Stimulated activated CD4-positive, alpha-beta T cell treated with anti-CD3 and anti-CD28 coated beads, Interleukin-15, amount 100 ng/mL, for 1 hour (primary cell): ENCODE measurements at regions not wholly inside any gene's neighbourhood (a gene's known extent, or its start where the extent isn't known, plus 50 kb on each side); places are given as distances from the start of the nearest gene placed in this dataset.

ENCODE experiments used
- DNase-seq, 2 donors: peaks; one replicate each; pipeline ENCODE4 v3.0.0-alpha.2; 2020; ENCODE audit warnings: low read depth in 1 of 2, low spot score in 1 of 2

DNA sequence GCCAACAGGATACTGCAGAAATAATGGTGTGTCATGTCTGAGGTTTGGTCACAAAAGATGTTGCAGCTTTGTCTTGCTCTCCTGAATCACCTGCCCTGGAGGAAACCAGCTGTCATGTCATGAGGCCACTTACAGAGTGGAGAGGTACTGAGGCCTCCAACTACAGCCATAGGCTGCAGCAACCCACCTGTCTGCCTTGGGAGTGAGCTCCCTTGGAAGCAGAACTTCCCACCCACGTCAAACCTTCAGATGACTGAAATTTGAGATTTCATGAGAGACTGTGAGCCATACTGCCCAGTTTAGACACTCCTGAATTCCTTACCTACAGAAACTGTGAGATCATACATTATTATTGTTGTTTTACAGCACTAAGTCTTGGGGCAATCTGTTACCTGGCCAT lies 475.9 kb downstream of the HS3ST3B1 start:
- no peak for DNase-seq

DNA sequence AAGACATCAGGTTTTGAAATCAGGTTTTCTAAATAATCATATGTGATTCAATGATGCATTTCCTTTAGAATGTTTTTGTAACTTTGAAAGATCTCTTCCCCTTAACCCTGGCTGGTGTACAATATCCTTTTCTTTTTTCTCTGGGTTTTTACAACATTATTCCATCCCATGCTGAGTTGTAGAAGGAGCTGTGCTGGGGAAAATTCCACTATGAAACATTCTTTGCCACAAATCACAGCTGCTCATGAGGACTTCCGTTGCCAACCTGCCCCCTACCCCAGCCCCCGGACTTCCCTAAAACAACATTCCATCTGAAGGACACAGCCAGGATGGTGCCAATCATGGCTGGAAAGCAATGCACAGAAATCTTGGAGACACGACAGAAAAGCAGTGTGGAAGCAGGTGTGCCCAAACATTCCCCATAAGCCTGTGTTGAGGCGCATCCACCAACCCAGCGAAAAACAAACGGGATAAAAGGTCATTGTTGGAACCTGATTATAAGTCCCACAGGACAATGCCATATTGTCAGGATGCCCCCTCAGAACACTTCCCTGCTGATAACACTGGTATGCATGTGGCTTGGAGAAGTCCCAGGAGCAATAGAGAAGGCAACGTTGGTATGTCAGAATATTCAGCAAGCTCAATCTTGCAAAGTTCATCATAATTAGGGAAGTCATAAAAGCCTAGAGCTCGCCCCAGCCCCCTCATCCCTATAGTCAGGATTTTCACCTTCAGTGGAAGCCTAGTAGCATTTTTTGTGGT lies 475.0 kb downstream of the HS3ST3B1 start:
- DNase-seq: no peak

DNA sequence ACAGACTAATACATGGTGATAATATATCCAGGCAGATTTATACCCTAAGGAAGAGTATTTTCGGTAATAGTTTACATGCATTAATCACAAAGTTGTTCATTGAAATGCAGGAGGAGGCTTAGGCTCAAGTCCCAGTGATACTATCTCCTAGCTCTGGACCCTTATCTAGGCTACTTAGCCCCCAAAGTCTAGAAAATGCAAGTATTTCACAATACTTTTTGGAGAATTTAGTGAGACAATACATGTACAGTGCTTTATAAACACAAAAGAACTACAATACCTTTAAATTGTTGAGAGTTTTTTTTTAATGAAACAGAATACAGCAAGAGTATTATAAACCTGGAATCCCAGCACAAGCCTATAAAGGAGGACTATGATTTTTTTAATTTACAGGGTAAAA lies 473.9 kb downstream of the HS3ST3B1 start:
- no peak for DNase-seq

DNA sequence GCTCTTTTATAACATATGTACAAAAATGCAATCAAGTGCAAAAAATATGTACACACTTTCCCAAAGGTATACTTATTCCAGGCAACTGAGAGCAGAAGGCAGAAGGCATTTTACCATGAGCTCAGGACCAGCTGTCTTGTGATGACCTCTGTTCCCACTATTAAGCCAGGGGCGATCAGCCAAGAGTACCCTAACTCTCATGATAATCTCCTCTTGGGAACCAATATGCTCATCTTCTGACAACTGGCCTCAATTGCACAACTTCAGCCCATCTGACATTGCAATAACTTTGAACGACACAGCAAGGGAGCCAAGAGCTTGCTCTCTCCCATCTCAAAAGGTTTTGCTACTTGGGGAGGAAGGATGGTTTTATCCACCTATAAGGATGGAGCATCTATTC lies 471.9 kb downstream of the HS3ST3B1 start:
- DNase-seq: no peak

DNA sequence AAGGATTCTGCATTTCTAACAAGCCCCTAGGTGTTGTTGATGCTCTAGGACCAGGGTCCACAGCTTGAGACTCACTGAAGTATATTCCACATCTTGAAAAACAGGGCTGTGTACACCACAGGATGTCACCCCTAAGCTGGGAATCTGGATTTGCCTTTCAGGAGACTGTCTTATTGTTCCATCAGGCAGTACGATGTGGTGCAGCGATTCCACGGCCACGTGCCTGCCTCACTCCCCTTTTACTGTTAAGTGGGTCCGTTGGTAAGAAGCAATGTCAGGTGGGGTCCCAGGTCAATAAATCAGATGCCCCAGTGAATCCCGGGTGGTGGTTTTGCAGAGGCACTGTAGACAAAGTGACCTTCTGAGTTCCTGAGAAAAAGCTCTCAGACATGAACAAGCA lies 470.7 kb downstream of the HS3ST3B1 start:
- DNase-seq: no peak

DNA sequence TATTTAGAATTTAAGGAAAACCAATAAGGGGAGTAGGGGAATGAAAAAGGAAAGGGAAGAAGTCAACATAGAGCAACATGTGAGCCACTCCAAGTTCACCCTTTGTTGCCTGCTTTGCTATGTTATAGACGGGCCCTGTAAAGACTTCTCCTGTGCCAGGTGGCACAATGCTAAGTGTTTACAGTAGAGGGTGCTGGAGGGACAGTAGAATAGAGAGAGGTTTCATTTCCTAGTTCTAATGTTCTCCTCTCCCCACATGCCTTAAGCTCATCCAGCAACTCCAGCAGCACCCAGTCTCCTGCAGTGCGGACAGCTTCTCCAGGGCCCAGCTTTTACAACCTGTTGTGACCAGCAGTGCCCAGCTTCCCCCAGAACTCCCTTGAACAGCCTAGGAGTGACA lies 468.0 kb downstream of the HS3ST3B1 start:
- DNase-seq: no peak

DNA sequence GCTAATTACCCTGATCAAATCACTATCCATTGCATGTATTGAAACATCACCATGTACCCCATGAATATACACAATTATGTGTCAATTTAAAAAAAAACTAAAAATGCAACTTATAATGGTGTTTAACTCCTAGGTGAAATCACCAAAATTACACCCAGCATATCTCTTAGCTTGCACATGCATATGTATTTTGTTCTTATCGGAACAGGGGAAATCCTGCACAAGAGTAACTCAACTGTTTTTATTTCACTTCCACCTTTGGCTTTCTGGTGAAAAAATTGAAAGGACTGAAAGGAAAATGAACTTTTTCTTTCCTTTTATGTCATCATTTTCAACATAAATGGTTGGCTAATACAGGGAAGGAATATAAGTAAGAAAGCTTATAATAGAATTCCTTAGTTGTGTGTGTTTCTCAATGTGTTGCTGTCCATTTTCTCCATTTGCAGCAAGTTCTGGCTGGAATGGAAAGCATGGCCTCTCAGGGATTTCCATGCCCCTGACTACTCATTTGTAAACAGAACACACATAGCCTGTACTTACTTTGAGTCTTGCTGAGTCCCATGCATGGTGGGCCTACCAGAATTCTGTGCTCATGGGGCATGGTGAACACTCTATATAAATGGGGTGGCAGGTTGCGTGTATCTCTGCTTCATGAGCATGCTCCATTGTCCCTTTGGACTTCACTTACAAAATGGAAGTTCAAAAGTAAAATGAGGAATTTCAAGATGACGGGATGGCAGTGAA lies 462.0 kb downstream of the HS3ST3B1 start:
- DNase-seq: no peak

DNA sequence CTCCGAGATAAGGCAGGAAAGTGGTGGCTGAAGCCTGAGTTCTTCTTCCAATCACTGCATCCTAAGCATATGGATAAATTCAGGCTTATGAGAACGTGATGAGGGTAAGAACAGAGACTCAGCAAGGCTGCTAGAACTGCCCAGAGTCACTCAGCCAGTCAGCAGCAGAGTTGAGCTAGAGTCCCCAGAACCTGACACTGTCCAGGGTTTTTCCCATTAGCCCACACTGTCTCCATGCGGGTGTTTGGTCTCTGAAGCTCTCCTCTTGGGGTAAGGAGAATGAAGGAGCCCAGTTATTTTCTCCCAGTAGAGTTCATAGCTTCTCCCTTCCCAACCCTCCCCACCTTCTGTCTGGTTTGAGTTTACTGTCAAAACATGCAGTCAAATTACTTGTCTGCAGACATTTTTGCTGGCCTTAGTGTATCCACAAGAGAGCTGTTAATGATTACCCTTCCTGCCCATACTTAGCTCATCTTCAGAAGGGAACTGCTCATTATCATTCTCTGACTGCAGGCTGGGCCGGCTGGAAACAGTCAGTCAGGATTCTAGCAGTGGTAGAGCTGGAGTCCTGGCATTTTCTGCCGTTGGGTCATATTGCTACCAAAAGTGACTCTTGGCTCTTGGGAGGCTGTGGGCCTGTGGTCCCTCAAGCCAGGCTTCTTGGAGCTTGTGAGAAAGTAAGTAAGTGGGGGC lies 460.0 kb downstream of the HS3ST3B1 start:
- DNase-seq: no peak

DNA sequence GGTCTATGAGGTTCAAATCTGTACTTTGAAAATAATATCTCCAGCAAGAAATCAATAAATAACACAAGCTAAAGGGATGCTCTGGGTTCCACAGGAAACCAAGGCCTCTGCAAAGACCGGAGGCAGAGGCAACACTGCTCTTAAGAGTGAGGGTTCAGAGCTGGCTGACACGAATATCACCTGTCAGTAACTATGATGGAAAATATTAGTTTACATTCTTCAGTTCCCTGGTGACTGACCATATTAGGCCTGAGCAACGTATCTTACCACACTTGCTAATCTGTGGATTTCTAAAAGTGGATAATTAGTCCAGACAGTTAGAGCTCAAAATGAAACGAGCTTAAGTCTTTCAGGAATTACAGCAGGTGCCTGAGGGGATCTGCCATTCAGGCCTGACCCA lies 459.3 kb downstream of the HS3ST3B1 start:
- DNase-seq: no peak

DNA sequence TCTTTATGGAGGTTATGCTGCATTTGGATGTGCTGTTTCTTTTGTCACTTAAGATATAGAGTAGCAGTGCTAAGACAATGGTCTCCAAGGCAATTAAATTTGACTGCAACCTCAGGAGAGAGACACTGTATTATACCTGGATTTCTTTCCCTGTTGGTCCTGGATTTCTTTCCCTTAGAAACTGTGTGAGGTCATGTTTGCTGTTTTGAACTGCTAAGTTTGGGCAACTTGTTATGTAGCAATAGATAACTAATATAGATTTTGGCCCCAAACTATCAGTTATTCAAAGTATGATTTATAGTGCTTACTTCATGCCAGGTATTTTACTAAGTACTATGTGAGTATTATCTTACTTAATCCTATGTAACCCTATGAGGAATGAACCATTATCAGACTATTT lies 458.4 kb downstream of the HS3ST3B1 start:
- no peak for DNase-seq

DNA sequence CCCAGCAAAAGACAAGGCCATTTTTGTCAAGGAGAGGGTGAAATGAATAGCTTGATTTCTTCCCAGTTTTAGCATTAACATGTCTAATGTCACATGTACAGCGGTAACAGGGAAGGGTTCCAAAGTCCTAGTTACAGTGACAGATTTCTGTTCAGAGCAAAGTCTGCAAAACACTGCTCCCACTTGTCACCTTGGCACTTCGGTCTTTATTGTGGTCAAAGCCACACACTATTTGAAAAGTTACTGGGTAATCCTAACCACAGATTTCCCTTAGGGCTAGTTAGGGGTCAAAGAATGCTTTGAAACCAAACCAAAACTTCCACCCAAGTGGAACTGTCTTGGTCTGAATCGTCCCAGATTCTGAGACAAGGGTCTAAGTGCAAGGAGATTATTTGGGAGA lies 455.6 kb downstream of the HS3ST3B1 start:
- no peak for DNase-seq

DNA sequence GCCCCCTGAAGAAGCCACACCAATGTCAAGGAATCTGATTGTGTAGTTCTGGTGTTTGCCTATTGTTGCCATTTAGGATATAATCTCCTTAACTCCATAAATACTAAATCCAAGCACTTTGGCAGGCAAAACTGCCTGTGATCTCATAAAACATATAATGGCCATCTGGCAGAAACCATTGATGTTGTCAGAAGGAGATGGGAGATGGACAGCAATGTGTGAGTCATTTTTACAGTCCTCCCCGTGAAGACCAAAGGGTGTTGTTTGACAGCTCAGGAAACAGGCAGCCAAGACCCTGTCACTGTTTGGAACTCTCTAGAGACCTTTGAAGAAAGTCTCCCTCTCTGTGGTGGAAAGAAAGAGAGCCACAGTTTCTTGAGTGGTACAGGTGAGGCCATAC lies 454.1 kb downstream of the HS3ST3B1 start:
- no peak for DNase-seq

DNA sequence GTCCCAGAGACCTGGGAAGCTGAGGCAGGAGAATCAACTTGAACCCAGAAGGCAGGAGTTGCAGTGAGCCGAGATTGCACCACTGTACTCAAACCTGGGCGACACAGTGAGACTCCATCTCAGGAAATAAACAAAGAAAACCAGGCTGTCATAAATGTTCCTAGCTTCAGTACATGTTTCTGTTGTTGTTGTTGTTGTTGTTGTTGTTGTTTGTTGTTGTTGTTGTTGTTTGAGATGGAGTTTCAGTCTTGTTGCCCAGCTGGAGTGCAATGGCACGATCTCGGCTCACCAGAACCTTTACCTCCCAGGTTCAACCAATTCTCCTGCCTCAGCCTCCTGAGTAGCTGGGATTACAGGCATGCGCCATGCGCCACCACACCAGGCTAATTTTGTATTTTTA lies 452.5 kb downstream of the HS3ST3B1 start:
- no peak for DNase-seq

DNA sequence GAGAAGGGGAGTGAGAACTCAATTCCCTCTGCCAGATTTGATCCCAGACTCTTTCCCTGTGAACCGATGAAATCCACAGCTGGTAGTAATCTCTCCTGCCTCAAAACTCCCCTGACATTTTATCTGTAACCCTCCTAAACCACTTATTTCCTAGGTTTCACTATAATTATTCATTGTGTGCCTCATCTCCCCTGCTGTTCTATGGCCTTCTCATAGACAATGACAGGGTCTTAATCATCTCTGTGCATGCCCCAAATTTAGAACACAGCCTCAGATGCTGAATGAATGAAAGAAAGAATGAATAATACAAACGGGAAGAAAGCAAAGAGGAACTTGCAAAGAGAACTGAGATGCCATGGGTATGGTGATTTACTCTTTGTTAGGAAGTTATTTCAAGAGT lies 451.1 kb downstream of the HS3ST3B1 start:
- DNase-seq: no peak

DNA sequence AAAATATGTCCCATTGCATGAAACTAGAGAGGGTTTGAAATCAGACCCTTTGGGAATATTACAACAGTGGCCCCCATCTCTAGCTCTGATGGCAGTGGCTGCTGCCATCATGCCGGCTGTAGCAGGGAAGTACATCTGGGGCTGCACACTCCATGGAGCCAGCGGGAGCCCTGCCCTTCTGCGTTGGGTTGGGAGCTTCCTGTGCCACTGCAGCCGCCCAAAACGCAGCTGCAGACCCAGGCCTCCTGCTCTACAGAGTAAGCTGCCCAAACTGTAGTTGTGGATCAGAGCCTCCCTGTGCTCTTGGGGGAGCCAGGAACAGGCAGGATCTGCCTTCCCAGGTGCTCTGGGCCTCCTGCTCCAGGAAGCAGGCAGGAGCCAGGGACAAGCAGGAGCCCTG lies 450.0 kb downstream of the HS3ST3B1 start:
- DNase-seq: no peak

DNA sequence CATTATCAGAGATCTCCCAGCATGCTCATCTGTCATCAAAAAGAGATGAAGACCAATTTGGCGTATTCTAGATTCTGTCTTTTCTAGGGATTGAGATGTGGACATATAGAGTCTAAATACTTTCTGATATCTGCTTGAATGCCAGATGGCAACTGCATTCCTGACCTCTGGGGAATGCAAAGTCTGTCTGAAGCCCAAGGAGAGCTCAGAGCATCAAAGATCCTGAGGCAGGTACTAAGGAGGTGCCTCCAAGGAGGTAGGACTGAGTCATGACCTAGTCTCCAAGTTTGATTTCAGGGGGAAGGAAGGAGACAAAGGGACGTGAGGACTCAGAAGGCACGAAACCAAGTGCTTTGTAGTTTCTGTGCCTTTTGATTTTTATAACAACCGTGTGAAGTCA lies 448.4 kb downstream of the HS3ST3B1 start:
- DNase-seq: no peak

DNA sequence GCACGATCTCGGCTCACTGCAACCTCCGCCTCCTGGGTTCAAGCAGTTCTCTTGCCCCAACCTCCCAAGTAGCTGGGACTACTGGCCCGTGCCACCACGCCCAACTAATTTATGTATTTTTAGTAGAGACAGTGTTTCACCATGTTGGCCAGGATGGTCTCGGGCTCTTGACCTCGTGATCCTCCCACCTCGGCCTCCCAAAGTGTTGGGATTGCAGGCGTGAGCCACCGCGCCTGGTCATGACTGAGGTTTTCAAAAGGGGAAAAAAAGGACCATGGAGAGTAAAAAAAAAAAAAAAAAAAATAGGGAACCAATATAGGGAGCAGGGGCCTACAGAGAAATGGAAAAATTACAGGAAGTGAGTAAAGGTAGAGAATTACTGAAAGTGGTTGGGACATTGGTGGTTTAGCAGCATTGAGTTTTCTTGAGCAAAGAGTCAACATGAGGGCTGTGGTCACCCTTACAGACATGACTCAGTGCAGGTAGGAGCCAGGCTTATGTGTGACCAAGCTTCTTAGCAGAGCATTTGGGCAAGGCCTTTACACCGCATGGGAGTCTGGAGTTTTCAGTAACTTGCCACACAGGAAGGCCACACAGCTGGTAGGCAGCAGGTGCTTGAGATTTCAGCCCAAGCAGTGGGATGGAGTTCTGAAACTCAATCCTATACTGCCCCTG lies 447.3 kb downstream of the HS3ST3B1 start:
- DNase-seq: no peak

DNA sequence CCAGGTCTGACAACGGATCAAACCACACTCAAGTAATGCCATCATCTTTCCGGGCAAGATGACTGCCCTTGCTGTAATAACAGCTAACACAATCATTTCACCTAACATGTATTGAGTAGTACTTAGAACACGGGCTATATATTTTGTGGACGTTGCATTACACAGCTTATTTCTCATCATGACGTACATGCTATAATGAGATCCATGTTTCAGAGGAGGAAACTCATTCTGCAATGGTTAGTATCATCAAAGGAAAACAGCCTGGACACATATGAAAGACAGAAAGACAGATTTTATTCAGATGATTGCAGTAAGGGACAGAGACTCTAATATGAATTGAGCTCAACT lies 446.7 kb downstream of the HS3ST3B1 start:
- no peak for DNase-seq

DNA sequence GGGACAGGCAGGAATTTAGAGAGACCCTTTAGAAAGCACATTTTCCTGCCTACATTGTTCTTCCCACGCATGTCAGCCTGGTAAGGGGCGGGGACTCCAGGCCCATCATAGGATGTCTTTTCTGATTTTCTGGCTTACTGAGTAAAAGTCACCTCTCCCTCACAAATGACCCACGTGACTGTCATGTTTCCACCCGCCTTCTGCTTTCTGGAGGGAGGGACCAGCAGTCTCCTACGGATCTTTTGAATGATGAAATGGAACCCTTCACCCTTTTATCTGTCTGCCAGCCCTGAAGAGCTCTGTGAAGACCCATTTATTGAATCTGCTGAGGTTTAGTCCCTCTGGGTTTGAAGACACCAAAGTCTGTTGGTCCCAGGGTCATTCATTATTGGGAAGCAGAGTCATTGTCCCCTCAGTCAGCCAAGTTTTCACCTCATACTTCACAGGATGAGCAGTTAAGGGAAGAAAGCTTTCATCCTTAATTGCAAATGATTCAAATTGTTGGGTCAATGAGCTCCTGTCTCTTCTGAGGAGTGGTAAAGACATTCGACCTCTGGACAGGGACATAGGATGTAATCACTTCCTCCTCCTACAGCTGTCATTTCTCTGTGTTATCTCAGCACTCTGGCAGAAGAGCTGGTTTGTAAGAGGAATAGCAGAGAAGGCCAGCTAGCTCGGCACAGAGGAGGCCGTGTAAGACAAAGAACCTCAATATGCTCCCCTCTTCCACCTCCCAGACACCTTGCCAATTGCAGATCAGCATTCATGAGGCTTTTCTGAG lies 446.1 kb downstream of the HS3ST3B1 start:
- no peak for DNase-seq

DNA sequence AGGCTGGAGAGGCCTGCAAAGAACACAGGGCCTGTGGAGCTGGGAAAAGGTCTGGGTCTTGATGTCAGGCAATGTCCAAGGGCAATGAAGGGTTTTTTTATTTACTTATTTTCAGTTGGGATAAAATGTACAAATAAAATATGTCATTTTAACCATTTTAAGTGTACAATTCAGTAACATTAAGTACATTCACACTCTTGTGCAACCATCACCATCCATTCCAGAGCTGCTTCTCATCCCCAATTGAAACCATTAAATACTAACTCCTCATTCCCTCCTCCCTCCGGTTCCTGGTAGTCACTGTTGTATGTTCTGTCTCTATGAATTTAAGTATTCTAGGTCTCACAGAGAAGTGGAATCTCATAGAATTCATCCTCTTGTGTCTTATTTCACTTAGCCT lies 444.7 kb downstream of the HS3ST3B1 start:
- DNase-seq: no peak
